Tibial nerve (tissue), 4 donors: ENCODE measurements at regions not wholly inside any gene's neighbourhood (a gene's known extent, or its start where the extent isn't known, plus 50 kb on each side); places are given as distances from the start of the nearest gene placed in this dataset.

Source experiments
- DNase-seq, 2 donors: peaks; one replicate each; pipeline ENCODE4 v3.0.0-alpha.2; 2019; ENCODE audit warnings: low spot score in 2 of 2
- H3K27ac ChIP-seq, 4 donors: fragments of 200-600 bp; sonication (generic) in 3 of 4; one replicate each; pipeline ENCODE4 v1.5.1; 2017 to 2019; ENCODE audit warnings: mild to moderate bottlenecking in 1 of 4
- H3K27me3 ChIP-seq, 2 donors: fragments of 200-600 bp; sonication (generic) in 1 of 2; one replicate each; pipeline versions ENCODE4 v1.5.1 to v1.6.0; 2017 to 2019
- H3K36me3 ChIP-seq, 3 donors: fragments of 200-600 bp; sonication (generic); one replicate each; pipeline ENCODE4 v1.5.1; 2018 to 2019
- H3K4me1 ChIP-seq, 4 donors: fragments of 200-600 bp; sonication (generic) in 3 of 4; one replicate each; pipeline ENCODE4 v1.5.1; 2017 to 2019
- H3K4me3 ChIP-seq, 4 donors: fragments of 200-600 bp; sonication (generic) in 3 of 4; one replicate each; pipeline ENCODE4 v1.5.1; 2017 to 2019; ENCODE audit warnings: mild to moderate bottlenecking in 1 of 4, moderate library complexity in 1 of 4
- H3K9me3 ChIP-seq, 4 donors: fragments of 200-600 bp; sonication (generic) in 3 of 4; one replicate each; pipeline ENCODE4 v1.5.1; 2017 to 2019
- CTCF ChIP-seq, 5 experiments: fragments of 200-600 bp in 3 of 5; fragments of 450-650 bp in 2 of 5; sonication (generic) in 3 of 5; IDR thresholded peaks; one replicate each; pipeline ENCODE4 v1.5.1; 2016 to 2019; ENCODE audit warnings: antibody characterized with exemption in 5 of 5, mild to moderate bottlenecking in 3 of 5, moderate library complexity in 2 of 5
- EP300 ChIP-seq, 2 donors: sonication (generic); formaldehyde crosslinking; IDR thresholded peaks; one replicate each; pipeline ENCODE4 v1.6.1; 2017; ENCODE audit warnings: antibody characterized with exemption in 2 of 2, mild to moderate bottlenecking in 1 of 2
- POLR2A ChIP-seq, 2 donors: fragments of 450-650 bp; IDR thresholded peaks; one replicate each; pipeline ENCODE4 v1.6.1; 2017; ENCODE audit warnings: antibody characterized with exemption in 2 of 2, mild to moderate bottlenecking in 2 of 2, moderate library complexity in 2 of 2
- WGBS, 2 donors: methylation state at CpG; one replicate each; pipeline ENCODE4 v1.1.5; 2018; 5-methylcytosine and 5-hydroxymethylcytosine counted together

DNA sequence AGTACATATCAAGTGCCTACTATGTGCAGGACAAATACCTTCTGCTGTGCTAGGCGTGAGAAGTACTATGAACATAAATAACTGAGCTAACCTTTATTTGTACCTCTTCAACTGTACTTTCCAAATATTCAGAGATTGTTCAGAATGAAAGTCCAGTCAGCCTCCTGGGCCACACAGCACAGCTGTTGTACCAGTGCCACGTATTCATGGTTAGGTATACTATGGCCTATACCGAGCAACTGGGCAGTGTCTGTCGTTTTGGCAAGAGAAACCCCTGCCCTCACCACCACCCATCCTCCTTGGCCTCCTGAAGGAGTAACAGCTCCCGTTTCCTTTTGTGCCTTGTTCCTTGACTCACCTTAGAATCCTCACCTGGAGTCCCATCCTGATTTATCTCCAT is 53.0 kb downstream of the RASSF10 start:
- TF ChIP-seq CTCF (IDR thresholded peaks at IDR 0.05) (no peak), POLR2A (IDR thresholded peaks at IDR 0.05) (no peak), EP300 (IDR thresholded peaks at IDR 0.05) (no peak)
- no peaks in the 10 kb centered on the region for H3K9me3 ChIP-seq
- H3K27ac ChIP-seq, result no peak overlapping the region
- DNase-seq, result no peak
- H3K4me3 ChIP-seq, result no peak overlapping the region
- H3K36me3 ChIP-seq, result no peaks in the 10 kb centered on the region
- H3K27me3 ChIP-seq, result no peaks in the 10 kb centered on the region
- H3K4me1 ChIP-seq, result no peaks in the 10 kb centered on the region
- 78 to 92% methylated on average over 5 of the region's 5 CpGs for WGBS, 2 donors

GRCh38 chr11:13064593-13064992 is 55.5 kb downstream of the RASSF10 start:
- H3K27ac ChIP-seq, result no peak overlapping the region

GRCh38 chr11:13065200-13065787 is 56.2 kb downstream of the RASSF10 start:
- no peak for TF ChIP-seq CTCF (IDR thresholded peaks at IDR 0.05)
- no peak for TF ChIP-seq EP300 (IDR thresholded peaks at IDR 0.05)
- no peak for TF ChIP-seq POLR2A (IDR thresholded peaks at IDR 0.05)
- 60 to 74% methylated on average over 10 of the region's 10 CpGs for WGBS, 2 donors
- H3K27me3 ChIP-seq, result no peaks in the 10 kb centered on the region

More at GRCh38 chr11:13064593-13064992, 55.5 kb downstream of the RASSF10 start:
- TF ChIP-seq CTCF (IDR thresholded peaks at IDR 0.05), result no peak
- TF ChIP-seq EP300 (IDR thresholded peaks at IDR 0.05), result no peak
- TF ChIP-seq POLR2A (IDR thresholded peaks at IDR 0.05), result no peak
- DNase-seq, result no peak
- Histone ChIP-seq H3K27me3 (no peaks in the 10 kb centered on the region), H3K36me3 (no peaks in the 10 kb centered on the region), H3K9me3 (no peaks in the 10 kb centered on the region), H3K4me3 (no peak overlapping the region), H3K4me1 (no peaks in the 10 kb centered on the region)
- 44 to 51% methylated on average over 3 of the region's 3 CpGs for WGBS, 2 donors

DNA sequence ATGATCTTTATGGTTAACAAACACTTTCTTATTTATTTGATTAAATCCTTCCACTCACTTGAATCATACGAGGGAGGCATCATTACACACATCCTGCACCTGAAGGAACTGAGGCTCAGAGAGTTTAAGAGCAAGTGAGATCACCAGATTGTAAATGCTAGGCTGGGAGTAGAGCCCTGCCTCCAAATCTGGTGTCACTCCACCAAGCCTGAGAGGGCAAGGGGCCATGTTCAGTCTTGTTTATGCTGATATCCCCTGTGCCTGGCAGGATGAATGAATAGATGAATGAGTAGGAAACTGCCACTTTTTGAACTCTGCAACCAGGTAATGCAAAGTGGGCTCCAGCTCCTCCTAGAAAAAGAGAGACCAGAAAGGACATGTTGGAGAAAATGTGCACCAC is 59.1 kb downstream of the RASSF10 start:
- Histone ChIP-seq H3K27ac (no peak overlapping the region), H3K4me3 (no peak overlapping the region), H3K36me3 (no peaks in the 10 kb centered on the region), H3K27me3 (no peaks in the 10 kb centered on the region), H3K4me1 (no peaks in the 10 kb centered on the region), H3K9me3 (no peaks in the 10 kb centered on the region)
- DNase-seq, result no peak
- TF ChIP-seq EP300 (IDR thresholded peaks at IDR 0.05) (no peak), CTCF (IDR thresholded peaks at IDR 0.05) (no peak), POLR2A (IDR thresholded peaks at IDR 0.05) (no peak)
- WGBS, 2 donors, result 81 to 90% methylated on average over 1 of the region's 1 CpG

More at GRCh38 chr11:13065200-13065787, 56.2 kb downstream of the RASSF10 start:
- Histone ChIP-seq H3K36me3 (no peaks in the 10 kb centered on the region), H3K27ac (no peak overlapping the region), H3K4me3 (no peak overlapping the region), H3K4me1 (no peaks in the 10 kb centered on the region), H3K9me3 (no peaks in the 10 kb centered on the region)
- DNase-seq, result no peak

DNA sequence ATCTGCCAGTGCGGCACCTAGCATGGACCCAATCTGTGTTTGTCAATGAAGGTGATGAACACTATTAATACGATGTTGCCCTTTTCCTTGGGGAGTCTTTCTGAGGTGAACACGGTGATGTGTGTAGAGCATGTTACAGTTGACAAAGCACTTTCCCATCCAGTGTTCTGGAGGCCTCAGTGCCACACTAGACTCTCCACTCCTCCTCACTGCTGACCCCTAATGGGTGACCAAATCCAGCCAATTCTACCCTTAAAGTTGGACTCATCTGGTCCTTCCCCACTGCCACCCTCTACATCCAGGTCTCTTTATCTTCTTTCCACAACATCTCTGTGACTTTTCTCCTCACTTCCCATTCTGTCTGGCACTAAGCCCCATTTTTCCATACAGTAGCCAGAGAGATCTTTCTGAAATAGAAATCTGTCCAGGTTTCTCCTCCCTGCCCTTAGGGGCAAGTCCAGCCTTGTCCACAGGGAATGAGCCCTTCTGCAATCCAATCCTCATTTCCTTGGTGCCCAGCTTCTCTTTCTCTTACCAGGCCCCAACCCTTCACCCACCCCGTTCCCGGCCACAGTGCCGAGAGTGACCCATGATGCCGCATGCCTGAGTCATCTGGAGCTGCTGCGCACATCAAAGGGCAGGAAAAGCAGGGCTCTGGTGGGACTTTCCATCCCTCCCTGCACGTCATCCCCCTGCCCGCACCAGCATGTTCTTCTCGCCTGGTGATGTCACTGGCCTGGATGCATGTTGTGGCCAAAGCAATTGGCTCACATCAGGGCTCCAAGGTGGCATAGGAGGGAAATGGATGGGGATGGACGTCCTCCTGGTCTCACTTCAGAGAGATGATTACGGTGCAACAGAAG is 64.2 kb downstream of the RASSF10 start:
- DNase-seq, result no peak
- WGBS, 2 donors, result 79 to 89% methylated on average over 13 of the region's 13 CpGs

More for the DNA sequence above, 64.2 kb downstream of the RASSF10 start:
- Histone ChIP-seq H3K9me3 (no peaks in the 10 kb centered on the region), H3K36me3 (no peaks in the 10 kb centered on the region), H3K27ac (no peak overlapping the region), H3K4me1 (no peaks in the 10 kb centered on the region), H3K4me3 (no peak overlapping the region), H3K27me3 (no peaks in the 10 kb centered on the region)
- TF ChIP-seq EP300 (IDR thresholded peaks at IDR 0.05) (no peak), POLR2A (IDR thresholded peaks at IDR 0.05) (no peak), CTCF (IDR thresholded peaks at IDR 0.05) (no peak)
